ENCODE measurements at regions not wholly inside any gene's neighbourhood (a gene's known extent, or its start where the extent isn't known, plus 50 kb on each side); places are given as distances from the start of the nearest gene placed in this dataset.

- H3K27ac ChIP-seq = no peak overlapping the region
- peaks cover 10 to 11% of the 10 kb centered on the region in 2 donors for H3K4me1 ChIP-seq (replicated peaks in 1 of 2)
- H3K4me3 ChIP-seq = no peak overlapping the region
- 0 to 63% (median 48%) methylated on average over 1 to 2 of the region's 2 CpGs; no CpG with 5 or more reads in 4 of the 10 experiments for WGBS, 10 experiments
- in situ Hi-C loops (cut with MboI; ENCODE audit: low pct_unique_long_range_greater_than_20kb in 2 of 9, low sequenced_read_pairs in 9 of 9, unreplicated experiment in 9 of 9) = no loop called here
- ATAC-seq (replicated peaks in 6 of 8) = no peak
Measured at GRCh38 chr5:118616281-118616680, 372.1 kb downstream of the DTWD2 start.

GRCh38 chr5:118614731-118615456, 373.5 kb downstream of the DTWD2 start:
- WGBS, 10 experiments = 26 to 83% (median 48%) methylated on average over 1 to 9 of the region's 9 CpGs
- Histone ChIP-seq H3K4me3 (no peak overlapping the region), H3K4me1 (replicated peaks in 1 of 2) (peaks cover 10 to 11% of the 10 kb centered on the region in 2 donors), H3K27ac (no peak overlapping the region)
- ATAC-seq (replicated peaks in 6 of 8) = peak in 3 of 8 experiments; percentile 47 to 78 (median 72)
- in situ Hi-C loops (cut with MboI; ENCODE audit: low pct_unique_long_range_greater_than_20kb in 2 of 9, low sequenced_read_pairs in 9 of 9, unreplicated experiment in 9 of 9) = no loop called here

GRCh38 chr5:118611332-118611945, 376.9 kb downstream of the DTWD2 start:
- ATAC-seq (replicated peaks in 6 of 8) = peak in 2 of 8 experiments; percentile 31 to 61
- Histone ChIP-seq H3K4me1 (replicated peaks in 1 of 2) (peaks cover 2 to 10% of the 10 kb centered on the region in 2 donors), H3K4me3 (no peak overlapping the region), H3K27ac (no peak overlapping the region)
- in situ Hi-C loops (cut with MboI; ENCODE audit: low pct_unique_long_range_greater_than_20kb in 2 of 9, low sequenced_read_pairs in 9 of 9, unreplicated experiment in 9 of 9) = no loop called here
- WGBS, 10 experiments = 40 to 100% (median 90%) methylated on average over 1 to 4 of the region's 5 CpGs; no CpG with 5 or more reads in 1 of the 10 experiments

GRCh38 chr5:118606940-118607339, 381.4 kb downstream of the DTWD2 start:
- Histone ChIP-seq H3K4me1 (replicated peaks in 1 of 2) (no peaks in the 10 kb centered on the region), H3K4me3 (no peak overlapping the region), H3K27ac (no peak overlapping the region)
- no peak for ATAC-seq (replicated peaks in 6 of 8)
- in situ Hi-C loops (cut with MboI; ENCODE audit: low pct_unique_long_range_greater_than_20kb in 2 of 9, low sequenced_read_pairs in 9 of 9, unreplicated experiment in 9 of 9) = no loop called here
- 63 to 100% (median 98%) methylated on average over 2 to 7 of the region's 7 CpGs; no CpG with 5 or more reads in 2 of the 10 experiments for WGBS, 10 experiments

- ATAC-seq (replicated peaks in 6 of 8) = no peak
- H3K4me1 ChIP-seq (replicated peaks in 1 of 2) = no peaks in the 10 kb centered on the region
- H3K4me3 ChIP-seq = no peak overlapping the region
- in situ Hi-C loops (cut with MboI; ENCODE audit: low pct_unique_long_range_greater_than_20kb in 2 of 9, low sequenced_read_pairs in 9 of 9, unreplicated experiment in 9 of 9) = no loop called here
- WGBS, 10 experiments = 82 to 100% (median 90%) methylated on average over 2 to 3 of the region's 3 CpGs; no CpG with 5 or more reads in 5 of the 10 experiments
- no peak overlapping the region for H3K27ac ChIP-seq
Measured at GRCh38 chr5:118605761-118606160, 382.6 kb downstream of the DTWD2 start.

GRCh38 chr5:118604106-118604505, 384.2 kb downstream of the DTWD2 start:
- 25 to 100% (median 82%) methylated on average over 1 to 2 of the region's 2 CpGs; no CpG with 5 or more reads in 5 of the 10 experiments for WGBS, 10 experiments
- no peaks in the 10 kb centered on the region for H3K4me1 ChIP-seq (replicated peaks in 1 of 2)
- in situ Hi-C loops (cut with MboI; ENCODE audit: low pct_unique_long_range_greater_than_20kb in 2 of 9, low sequenced_read_pairs in 9 of 9, unreplicated experiment in 9 of 9) = no loop called here
- H3K4me3 ChIP-seq = no peak overlapping the region
- no peak for ATAC-seq (replicated peaks in 6 of 8)
- no peak overlapping the region for H3K27ac ChIP-seq

GRCh38 chr5:118603278-118603677, 385.1 kb downstream of the DTWD2 start:
- no peak overlapping the region for H3K27ac ChIP-seq
- WGBS, 10 experiments = 70 to 93% (median 83%) methylated on average over 1 to 3 of the region's 3 CpGs
- in situ Hi-C loops (cut with MboI; ENCODE audit: low pct_unique_long_range_greater_than_20kb in 2 of 9, low sequenced_read_pairs in 9 of 9, unreplicated experiment in 9 of 9) = no loop called here
- no peaks in the 10 kb centered on the region for H3K4me1 ChIP-seq (replicated peaks in 1 of 2)
- no peak overlapping the region for H3K4me3 ChIP-seq
- ATAC-seq (replicated peaks in 6 of 8) = no peak

GRCh38 chr5:118598311-118598710, 390.0 kb downstream of the DTWD2 start:
- Histone ChIP-seq H3K4me3 (no peak overlapping the region), H3K27ac (no peak overlapping the region), H3K4me1 (replicated peaks in 1 of 2) (peaks cover 2 to 7% of the 10 kb centered on the region in 2 donors)
- in situ Hi-C loops (cut with MboI; ENCODE audit: low pct_unique_long_range_greater_than_20kb in 2 of 9, low sequenced_read_pairs in 9 of 9, unreplicated experiment in 9 of 9) = no loop called here
- ATAC-seq (replicated peaks in 6 of 8) = no peak
- 62 to 100% (median 79%) methylated on average over 1 to 3 of the region's 3 CpGs; no CpG with 5 or more reads in 2 of the 10 experiments for WGBS, 10 experiments

GRCh38 chr5:118597543-118597942, 390.8 kb downstream of the DTWD2 start:
- Histone ChIP-seq H3K4me1 (replicated peaks in 1 of 2) (peaks cover 6 to 8% of the 10 kb centered on the region in 2 donors), H3K27ac (no peak overlapping the region), H3K4me3 (no peak overlapping the region)
- 0 to 92% (median 44%) methylated on average over 1 to 3 of the region's 3 CpGs; no CpG with 5 or more reads in 1 of the 10 experiments for WGBS, 10 experiments
- in situ Hi-C loops (cut with MboI; ENCODE audit: low pct_unique_long_range_greater_than_20kb in 2 of 9, low sequenced_read_pairs in 9 of 9, unreplicated experiment in 9 of 9) = no loop called here
- peak in 1 of 8 experiments; percentile 42 for ATAC-seq (replicated peaks in 6 of 8)

GRCh38 chr5:118596255-118596654, 392.1 kb downstream of the DTWD2 start:
- Histone ChIP-seq H3K4me1 (replicated peaks in 1 of 2) (peaks cover 14% of the 10 kb centered on the region in 2 donors), H3K4me3 (no peak overlapping the region), H3K27ac (no peak overlapping the region)
- no peak for ATAC-seq (replicated peaks in 6 of 8)
- in situ Hi-C loops (cut with MboI; ENCODE audit: low pct_unique_long_range_greater_than_20kb in 2 of 9, low sequenced_read_pairs in 9 of 9, unreplicated experiment in 9 of 9) = no loop called here
- 40 to 100% (median 82%) methylated on average over 1 to 4 of the region's 4 CpGs; no CpG with 5 or more reads in 1 of the 10 experiments for WGBS, 10 experiments

GRCh38 chr5:118593003-118593328, 395.4 kb downstream of the DTWD2 start:
- WGBS, 10 experiments = 67 to 100% (median 80%) methylated on average over 1 of the region's 1 CpG; no CpG with 5 or more reads in 5 of the 10 experiments
- no peak overlapping the region for H3K27ac ChIP-seq
- in situ Hi-C loops (cut with MboI; ENCODE audit: low pct_unique_long_range_greater_than_20kb in 2 of 9, low sequenced_read_pairs in 9 of 9, unreplicated experiment in 9 of 9) = no loop called here
- no peak for ATAC-seq (replicated peaks in 6 of 8)
- H3K4me3 ChIP-seq = no peak overlapping the region
- peaks cover 14% of the 10 kb centered on the region in 2 donors for H3K4me1 ChIP-seq (replicated peaks in 1 of 2)

- Histone ChIP-seq H3K4me3 (no peak overlapping the region), H3K27ac (no peak overlapping the region), H3K4me1 (replicated peaks in 1 of 2) (peaks cover 13 to 14% of the 10 kb centered on the region in 2 donors)
- WGBS, 10 experiments = 17 to 100% (median 53%) methylated on average over 2 to 5 of the region's 5 CpGs; no CpG with 5 or more reads in 1 of the 10 experiments
- in situ Hi-C loops (cut with MboI; ENCODE audit: low pct_unique_long_range_greater_than_20kb in 2 of 9, low sequenced_read_pairs in 9 of 9, unreplicated experiment in 9 of 9) = no loop called here
- ATAC-seq (replicated peaks in 6 of 8) = peak in 4 of 8 experiments; percentile 69 to 92 (median 78)
Measured at GRCh38 chr5:118592229-118593002, 395.9 kb downstream of the DTWD2 start.

GRCh38 chr5:118590806-118591205, 397.5 kb downstream of the DTWD2 start:
- ATAC-seq (replicated peaks in 6 of 8) = no peak
- 33 to 100% (median 86%) methylated on average over 2 of the region's 2 CpGs; no CpG with 5 or more reads in 4 of the 10 experiments for WGBS, 10 experiments
- no peak overlapping the region for H3K27ac ChIP-seq
- no peak overlapping the region for H3K4me3 ChIP-seq
- peaks cover 10 to 14% of the 10 kb centered on the region in 2 donors for H3K4me1 ChIP-seq (replicated peaks in 1 of 2)
- in situ Hi-C loops (cut with MboI; ENCODE audit: low pct_unique_long_range_greater_than_20kb in 2 of 9, low sequenced_read_pairs in 9 of 9, unreplicated experiment in 9 of 9) = no loop called here

All from motor neuron (in vitro differentiated cells).